Muscle layer of colon (tissue), 2 donors: ENCODE measurements at regions not wholly inside any gene's neighbourhood (a gene's known extent, or its start where the extent isn't known, plus 50 kb on each side); places are given as distances from the start of the nearest gene placed in this dataset.

Experiments
- H3K27ac ChIP-seq: one replicate; pipeline ENCODE4 v1.7.0; 2013; ENCODE audit warnings: low read depth, mild to moderate bottlenecking, low read length, moderate library complexity
- H3K27me3 ChIP-seq, 2 donors: one replicate each; pipeline ENCODE4 v1.7.0; 2013; ENCODE audit warnings: low read length in 2 of 2, mild to moderate bottlenecking in 2 of 2; ENCODE audit not compliant: insufficient read depth in 2 of 2, control insufficient read depth in 1 of 2
- H3K36me3 ChIP-seq: one replicate; pipeline ENCODE4 v1.7.0; 2013; ENCODE audit warnings: mild to moderate bottlenecking, low read length; ENCODE audit not compliant: insufficient read depth
- H3K4me1 ChIP-seq: one replicate; pipeline ENCODE4 v1.7.0; 2013; ENCODE audit warnings: mild to moderate bottlenecking, low read length; ENCODE audit not compliant: insufficient read depth
- H3K4me3 ChIP-seq, 2 donors: one replicate each; pipeline ENCODE4 v1.7.0; 2013; ENCODE audit warnings: low read length in 2 of 2, low read depth in 1 of 2, mild to moderate bottlenecking in 1 of 2, moderate library complexity in 1 of 2
- H3K9ac ChIP-seq: one replicate; pipeline ENCODE4 v1.7.0; 2013; ENCODE audit warnings: low read length
- H3K9me3 ChIP-seq: one replicate; pipeline ENCODE4 v1.7.0; 2013; ENCODE audit warnings: mild to moderate bottlenecking, low read length
- donor health status: abdominal sarcoma.
- donor health status: Adenocarcinoma of cecum.

DNA sequence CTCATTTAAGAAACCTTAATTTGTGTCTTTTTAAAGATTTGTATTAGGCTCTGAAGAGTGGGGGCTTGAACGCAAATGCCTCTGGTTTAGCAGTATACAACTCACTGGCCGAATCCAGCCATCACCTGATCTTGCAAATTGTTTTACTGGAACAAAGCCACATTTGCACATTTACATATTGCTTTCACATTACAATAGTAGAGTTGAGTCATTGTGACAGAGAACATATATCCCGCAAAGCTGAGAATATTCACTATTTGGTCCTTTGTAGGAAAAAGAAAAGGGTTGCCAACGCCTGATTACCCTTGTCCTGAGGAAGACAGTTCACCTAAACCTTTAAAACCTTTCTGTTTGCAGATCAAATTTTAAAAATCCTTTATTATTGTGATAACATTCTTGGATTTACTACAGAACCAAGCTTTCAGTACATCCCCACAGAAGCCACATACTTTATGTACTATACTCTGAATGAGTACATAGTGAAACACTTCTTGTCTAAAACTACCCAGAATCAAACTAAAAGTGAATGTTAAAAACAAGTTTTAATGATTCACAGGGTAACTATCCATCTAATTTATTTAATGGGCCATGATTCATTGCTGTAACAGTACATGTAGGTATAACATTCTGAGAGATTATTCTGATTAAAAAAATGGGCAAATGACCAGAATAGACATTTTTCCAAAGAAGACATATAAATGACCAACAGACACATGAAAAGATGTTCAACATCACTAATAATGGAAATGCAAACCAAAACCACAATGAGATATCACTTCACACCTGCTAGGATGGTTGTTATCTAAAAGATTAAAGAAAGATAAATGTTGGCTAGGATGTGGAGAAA lies 161.0 kb downstream of the SLC25A46 start:
- no peaks in the 10 kb centered on the region for H3K27me3 ChIP-seq
- no peak overlapping the region for H3K9ac ChIP-seq
- no peaks in the 10 kb centered on the region for H3K4me1 ChIP-seq
- no peak overlapping the region for H3K27ac ChIP-seq
- no peaks in the 10 kb centered on the region for H3K9me3 ChIP-seq
- H3K4me3 ChIP-seq, result no peak overlapping the region
- no peaks in the 10 kb centered on the region for H3K36me3 ChIP-seq

DNA sequence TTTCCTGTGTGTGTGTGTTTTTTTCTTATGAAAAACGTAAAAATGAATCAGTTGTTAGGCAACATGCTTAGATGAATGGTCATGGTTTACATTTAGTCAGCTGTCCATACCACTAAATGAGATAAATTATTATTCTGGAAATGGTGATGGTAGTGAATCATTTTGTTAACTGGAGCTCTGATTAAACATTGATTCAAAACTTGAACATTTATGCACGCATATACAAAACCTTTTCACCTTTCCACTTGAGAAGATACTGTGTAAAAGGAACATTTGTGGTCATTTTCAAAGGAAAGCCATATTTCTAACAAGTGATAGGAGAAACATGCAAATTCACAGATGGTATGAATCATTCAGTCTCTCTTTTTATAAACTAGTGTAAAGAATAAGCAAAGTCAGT lies 162.0 kb downstream of the SLC25A46 start:
- Histone ChIP-seq H3K9me3 (no peaks in the 10 kb centered on the region), H3K27ac (no peak overlapping the region), H3K36me3 (no peaks in the 10 kb centered on the region), H3K27me3 (no peaks in the 10 kb centered on the region), H3K4me3 (no peak overlapping the region), H3K4me1 (no peaks in the 10 kb centered on the region), H3K9ac (no peak overlapping the region)

DNA sequence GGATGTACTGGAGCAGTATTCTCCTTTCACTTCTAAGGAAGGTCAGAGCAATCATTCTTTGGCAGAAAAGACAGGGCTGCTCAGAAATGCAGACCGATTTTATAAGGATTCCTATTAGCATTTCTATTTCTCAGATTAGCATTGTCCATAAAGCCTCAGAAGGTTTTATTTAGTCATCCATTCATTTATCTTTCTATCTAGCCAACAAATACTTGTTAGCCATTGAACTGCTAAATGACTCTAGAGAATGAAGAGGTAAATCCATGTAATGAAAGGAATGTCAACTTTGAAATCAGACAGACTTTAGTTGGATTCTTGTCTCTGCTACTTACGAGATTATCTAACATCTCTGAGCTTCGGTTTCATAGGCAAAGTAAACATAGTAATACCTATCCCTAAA lies 165.2 kb downstream of the SLC25A46 start:
- H3K9me3 ChIP-seq, result no peaks in the 10 kb centered on the region
- H3K4me3 ChIP-seq, result no peak overlapping the region
- no peaks in the 10 kb centered on the region for H3K27me3 ChIP-seq
- H3K4me1 ChIP-seq, result no peaks in the 10 kb centered on the region
- H3K9ac ChIP-seq, result no peak overlapping the region
- H3K36me3 ChIP-seq, result no peaks in the 10 kb centered on the region
- H3K27ac ChIP-seq, result no peak overlapping the region

DNA sequence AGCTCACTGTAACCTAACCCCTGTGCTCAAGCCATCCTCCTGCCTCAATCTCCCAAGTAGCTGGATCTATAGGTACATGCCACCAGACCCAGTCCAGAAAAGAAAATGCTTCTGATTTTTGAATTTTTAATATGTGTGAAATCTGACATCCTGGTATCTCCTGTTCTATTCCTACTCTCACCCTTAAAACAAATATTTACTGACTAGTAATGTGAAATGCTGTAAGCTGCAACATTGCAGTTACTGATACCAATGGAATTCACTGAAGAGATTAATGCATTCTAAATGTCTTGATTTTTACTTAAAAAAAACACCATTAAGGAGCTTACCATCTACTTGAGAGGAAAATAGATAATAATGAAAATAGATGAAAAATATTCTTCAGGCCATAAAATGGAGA lies 162.7 kb upstream of the TSLP start:
- Histone ChIP-seq H3K36me3 (no peaks in the 10 kb centered on the region), H3K9ac (no peak overlapping the region), H3K4me3 (no peak overlapping the region), H3K9me3 (no peaks in the 10 kb centered on the region), H3K27ac (no peak overlapping the region), H3K4me1 (peaks cover 9% of the 10 kb centered on the region), H3K27me3 (no peaks in the 10 kb centered on the region)

DNA sequence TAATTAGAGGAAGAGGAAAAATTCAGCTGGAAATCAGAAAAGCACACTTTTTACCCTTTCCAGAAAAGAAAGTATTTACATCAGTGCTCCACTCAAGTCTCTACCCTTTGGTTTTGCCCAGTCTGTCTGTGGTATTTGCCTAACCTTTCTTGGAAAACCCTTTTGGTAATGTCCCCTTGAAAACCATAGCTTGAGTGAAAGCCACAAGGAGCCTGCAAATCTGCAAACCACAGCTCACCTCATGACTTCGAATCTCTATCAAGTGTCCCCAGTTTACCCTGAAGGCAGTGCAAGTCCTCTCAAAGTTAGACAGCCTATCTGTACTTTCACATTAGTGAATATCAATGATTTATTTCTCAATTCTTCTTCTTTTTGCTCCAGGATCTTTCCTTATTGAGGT lies 162.1 kb upstream of the TSLP start:
- no peaks in the 10 kb centered on the region for H3K9me3 ChIP-seq

DNA sequence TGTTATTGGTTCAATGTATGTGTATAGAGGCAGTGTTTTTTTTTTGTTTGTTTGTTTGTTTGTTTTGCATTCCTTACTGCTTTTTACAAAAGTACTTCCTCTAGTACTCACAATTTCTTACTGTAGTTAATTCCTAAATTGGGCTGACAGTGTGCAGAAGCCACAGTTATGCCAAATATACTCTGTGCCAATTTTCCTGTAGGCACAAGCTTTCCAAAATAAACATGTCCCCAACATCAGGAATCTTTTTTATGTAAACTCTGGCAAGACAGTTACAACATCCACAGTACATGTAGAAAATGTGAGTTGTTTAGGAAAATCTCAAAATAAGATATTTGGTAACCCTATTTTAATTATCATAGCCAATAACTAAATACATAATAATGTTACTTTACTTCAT lies 161.6 kb upstream of the TSLP start:
- Histone ChIP-seq H3K27ac (no peak overlapping the region), H3K27me3 (no peaks in the 10 kb centered on the region), H3K4me3 (no peak overlapping the region), H3K36me3 (no peaks in the 10 kb centered on the region), H3K9me3 (no peaks in the 10 kb centered on the region), H3K4me1 (peaks cover 9% of the 10 kb centered on the region), H3K9ac (no peak overlapping the region)

More for the DNA sequence above, 162.1 kb upstream of the TSLP start:
- H3K4me1 ChIP-seq, result peaks cover 9% of the 10 kb centered on the region
- no peaks in the 10 kb centered on the region for H3K27me3 ChIP-seq
- no peak overlapping the region for H3K27ac ChIP-seq
- H3K4me3 ChIP-seq, result no peak overlapping the region
- no peak overlapping the region for H3K9ac ChIP-seq
- H3K36me3 ChIP-seq, result no peaks in the 10 kb centered on the region

DNA sequence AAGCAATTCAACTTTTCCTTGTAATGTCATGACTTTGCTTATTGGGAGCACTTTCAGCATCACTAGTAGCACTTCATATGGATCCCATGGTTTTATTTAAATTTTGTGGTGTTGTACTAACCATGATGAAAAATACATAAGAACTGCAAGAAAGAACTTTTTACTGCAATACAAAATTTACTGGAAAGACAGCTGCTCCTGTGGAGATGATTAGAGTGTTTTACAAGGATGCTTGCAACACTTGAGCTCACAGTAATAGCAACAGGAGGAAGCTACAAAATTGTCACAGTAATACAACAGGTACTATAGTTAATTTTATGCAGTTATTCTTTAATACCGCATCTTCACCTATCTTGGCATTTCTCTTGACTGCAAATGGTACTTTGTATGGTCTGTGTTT lies 158.3 kb upstream of the TSLP start:
- H3K27ac ChIP-seq, result no peak overlapping the region
- H3K27me3 ChIP-seq, result no peaks in the 10 kb centered on the region
- H3K4me3 ChIP-seq, result no peak overlapping the region
- H3K9me3 ChIP-seq, result no peaks in the 10 kb centered on the region
- H3K4me1 ChIP-seq, result peaks cover 16% of the 10 kb centered on the region
- no peaks in the 10 kb centered on the region for H3K36me3 ChIP-seq
- no peak overlapping the region for H3K9ac ChIP-seq

DNA sequence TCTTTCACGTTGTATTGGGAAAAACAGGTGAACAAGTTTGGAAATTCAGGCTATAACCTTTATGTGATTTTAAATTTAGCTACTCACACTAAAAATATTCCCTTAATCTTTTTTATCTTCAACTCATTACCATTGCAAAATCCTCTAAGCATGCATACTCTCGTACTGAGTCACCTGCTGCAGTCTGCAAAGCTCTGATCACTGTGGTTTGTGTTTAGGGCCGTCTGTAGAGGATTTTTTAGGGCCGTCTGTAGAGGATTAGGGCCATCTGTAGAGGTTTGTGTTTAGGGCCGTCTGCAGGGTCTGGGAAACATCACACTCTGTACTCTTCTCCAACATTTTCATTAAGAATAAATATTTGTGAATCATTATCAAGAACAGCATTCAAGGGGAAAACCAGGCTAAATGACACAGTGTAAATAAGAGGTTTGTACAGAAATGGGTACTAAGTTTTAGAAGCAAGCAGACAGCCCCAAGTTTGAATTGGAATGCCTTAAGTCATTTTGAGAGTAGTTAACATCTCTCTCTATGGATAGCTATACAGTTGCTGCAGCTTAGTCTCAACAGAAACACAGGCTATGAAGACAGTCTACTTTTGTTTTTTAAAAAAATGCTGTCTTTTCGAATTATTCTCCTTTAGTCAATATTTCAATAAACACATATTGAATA lies 155.0 kb upstream of the TSLP start:
- H3K9ac ChIP-seq, result no peak overlapping the region
- H3K27me3 ChIP-seq, result no peaks in the 10 kb centered on the region
- no peaks in the 10 kb centered on the region for H3K36me3 ChIP-seq
- no peak overlapping the region for H3K4me3 ChIP-seq
- peak overlapping the region; percentile 37 for H3K27ac ChIP-seq
- peaks cover 6% of the 10 kb centered on the region for H3K4me1 ChIP-seq
- no peaks in the 10 kb centered on the region for H3K9me3 ChIP-seq

DNA sequence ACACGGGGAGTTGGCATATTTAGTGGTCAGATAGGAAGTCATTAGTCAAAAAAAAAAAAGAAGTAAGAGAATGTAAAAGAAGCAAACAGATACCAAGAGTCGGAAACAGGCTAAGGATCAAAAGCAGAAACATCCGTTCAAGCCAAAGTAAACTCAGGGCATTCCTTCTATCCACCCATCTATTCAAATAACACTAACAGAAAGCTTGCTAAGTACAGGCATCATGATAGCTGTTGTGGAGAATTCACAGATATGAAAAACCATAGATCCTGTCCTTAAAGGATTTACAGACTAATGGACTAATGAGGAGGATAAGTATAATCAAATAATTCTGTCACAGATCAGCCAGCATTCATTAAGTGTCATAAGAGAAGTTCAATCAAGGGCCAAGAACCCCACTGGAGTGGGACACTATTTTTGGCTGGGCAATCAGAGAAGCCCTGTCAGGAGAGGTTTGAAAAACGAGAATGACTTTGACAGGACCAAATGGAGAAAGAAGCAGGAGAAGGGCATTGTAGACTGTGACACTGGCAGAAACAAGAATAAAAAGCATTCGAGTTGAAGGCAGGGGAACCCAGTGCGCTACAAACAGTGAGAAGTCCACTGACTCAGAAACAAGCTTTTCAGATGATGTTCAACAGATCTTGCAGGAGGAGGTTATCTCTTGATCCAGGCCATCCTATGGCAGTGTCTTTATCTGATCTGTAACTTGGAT lies 154.2 kb upstream of the TSLP start:
- no peak overlapping the region for H3K27ac ChIP-seq
- H3K9me3 ChIP-seq, result no peaks in the 10 kb centered on the region
- H3K4me1 ChIP-seq, result peaks cover 6% of the 10 kb centered on the region

DNA sequence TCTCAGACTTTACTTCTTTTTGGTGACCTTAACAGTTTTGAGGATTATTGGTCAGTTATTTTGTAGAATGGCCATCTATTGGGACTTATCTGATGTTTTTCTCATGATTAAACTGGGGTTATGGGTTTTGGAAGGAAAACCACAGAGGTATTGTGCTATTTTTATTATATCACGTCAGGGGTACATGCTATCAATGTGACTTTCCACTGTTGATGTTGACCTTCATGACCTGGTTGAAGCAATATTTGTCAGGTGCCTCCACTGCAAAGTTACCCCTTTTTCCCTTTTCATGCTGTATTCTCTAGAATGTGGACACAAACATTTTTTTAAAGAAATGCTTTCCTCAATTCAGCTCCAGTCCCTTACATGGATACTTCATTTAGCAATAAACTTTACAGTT lies 152.8 kb upstream of the TSLP start:
- H3K9me3 ChIP-seq, result no peaks in the 10 kb centered on the region
- no peak overlapping the region for H3K27ac ChIP-seq
- H3K27me3 ChIP-seq, result no peaks in the 10 kb centered on the region
- H3K4me1 ChIP-seq, result peaks cover 6% of the 10 kb centered on the region
- no peaks in the 10 kb centered on the region for H3K36me3 ChIP-seq
- H3K9ac ChIP-seq, result no peak overlapping the region
- no peak overlapping the region for H3K4me3 ChIP-seq

More for the DNA sequence above, 154.2 kb upstream of the TSLP start:
- H3K4me3 ChIP-seq, result no peak overlapping the region
- no peak overlapping the region for H3K9ac ChIP-seq
- no peaks in the 10 kb centered on the region for H3K27me3 ChIP-seq
- no peaks in the 10 kb centered on the region for H3K36me3 ChIP-seq

DNA sequence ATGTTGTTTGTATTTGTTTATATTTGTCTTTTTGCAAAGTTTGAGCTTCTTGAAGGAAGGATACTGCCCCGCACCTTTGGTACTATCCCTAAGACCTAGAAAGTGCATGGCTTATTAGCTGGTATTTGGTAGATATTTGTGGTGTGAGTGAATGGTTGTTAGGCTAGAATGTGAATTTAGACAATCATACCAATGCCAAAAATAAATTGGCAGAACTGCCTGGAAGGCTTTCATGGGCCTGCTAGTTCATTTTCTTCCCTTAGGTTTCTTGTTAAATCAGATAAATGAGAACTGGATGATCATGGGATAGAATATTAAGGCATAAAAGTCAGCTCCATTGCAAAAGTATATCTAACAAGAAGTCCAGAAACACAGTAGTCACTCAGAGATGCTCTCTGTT lies 147.5 kb upstream of the TSLP start:
- no peak overlapping the region for H3K27ac ChIP-seq
- no peaks in the 10 kb centered on the region for H3K36me3 ChIP-seq
- H3K4me3 ChIP-seq, result no peak overlapping the region
- no peaks in the 10 kb centered on the region for H3K9me3 ChIP-seq
- no peaks in the 10 kb centered on the region for H3K27me3 ChIP-seq
- no peaks in the 10 kb centered on the region for H3K4me1 ChIP-seq
- H3K9ac ChIP-seq, result no peak overlapping the region
